ENCODE measurements at regions not wholly inside any gene's neighbourhood (a gene's known extent, or its start where the extent isn't known, plus 50 kb on each side); places are given as distances from the start of the nearest gene placed in this dataset.

GRCh38 chr20:22241609-22242008, 342.8 kb downstream of the FOXA2 start:
- TF ChIP-seq POLR2A (IDR thresholded peaks at IDR 0.05) (no peak), CTCF (IDR thresholded peaks at IDR 0.05) (no peak), POLR2AphosphoS5 (IDR thresholded peaks at IDR 0.05) (no peak)

Data from breast epithelium (tissue), 3 donors.